MCF 10A (cell line): ENCODE measurements at regions not wholly inside any gene's neighbourhood (a gene's known extent, or its start where the extent isn't known, plus 50 kb on each side); places are given as distances from the start of the nearest gene placed in this dataset.

ENCODE experiments used
- BruUV-seq: library from RNA; stranded (reverse); fragments of 400-500 nt; replicated peaks from 2 replicates; lab custom pipeline; 2021; lab: Mats Ljungman, UMichigan
- CTCF ChIA-PET: fragments of 300-600 bp; sonication (Branson Sonifier 250); formaldehyde crosslinking; extraction: SDS; loops from one replicate; lab custom pipeline; 2021; ENCODE audit warnings: antibody characterized with exemption, inconsistent platforms; lab: Yijun Ruan, JAX
- POLR2A ChIA-PET: fragments of 300-600, 350-650 bp; sonication (Branson Sonifier 250); formaldehyde crosslinking; extraction: SDS; loops from one replicate; lab custom pipeline; 2020; ENCODE audit warnings: antibody characterized with exemption, inconsistent platforms; lab: Yijun Ruan, JAX
- DNase-seq: peaks from one replicate; pipeline ENCODE4 v3.0.0-alpha.2; 2018; ENCODE audit not compliant: unreplicated experiment
- H3K27ac Mint-ChIP-seq: one replicate; pipeline ENCODE4 v1.8.0; 2022; ENCODE audit warnings: mild to moderate bottlenecking, low read depth, mixed read lengths; ENCODE audit not compliant: unreplicated experiment
- H3K27me3 Mint-ChIP-seq: one replicate; pipeline ENCODE4 v1.8.0; 2022; ENCODE audit warnings: mixed read lengths; ENCODE audit not compliant: insufficient read depth, unreplicated experiment
- H3K36me3 Mint-ChIP-seq: one replicate; pipeline ENCODE4 v1.8.0; 2022; ENCODE audit warnings: mild to moderate bottlenecking, moderate library complexity, mixed read lengths; ENCODE audit not compliant: insufficient read depth, unreplicated experiment
- H3K4me1 Mint-ChIP-seq: one replicate; pipeline ENCODE4 v1.8.0; 2022; ENCODE audit warnings: mixed read lengths; ENCODE audit not compliant: insufficient read depth, unreplicated experiment
- H3K4me3 Mint-ChIP-seq: one replicate; pipeline ENCODE4 v1.8.0; 2022; ENCODE audit warnings: mild to moderate bottlenecking, moderate library complexity, mixed read lengths; ENCODE audit not compliant: unreplicated experiment
- H3K9me3 Mint-ChIP-seq: one replicate; pipeline ENCODE4 v1.8.0; 2022; ENCODE audit warnings: mixed read lengths; ENCODE audit not compliant: unreplicated experiment
- intact Hi-C: fragments of 100-400 bp; cut with micrococcal nuclease; formaldehyde crosslinking; loops from 2 replicates; pipeline ENCODE4 v1.14.1; 2022
- TF ChIP-seq, protein P1 (sequence below): fragments of 200-600 bp; IDR thresholded peaks from one replicate; pipeline ENCODE4 v1.8.0; 2022; ENCODE audit warnings: antibody characterized with exemption, mild to moderate bottlenecking; ENCODE audit not compliant: unreplicated experiment

DNA sequence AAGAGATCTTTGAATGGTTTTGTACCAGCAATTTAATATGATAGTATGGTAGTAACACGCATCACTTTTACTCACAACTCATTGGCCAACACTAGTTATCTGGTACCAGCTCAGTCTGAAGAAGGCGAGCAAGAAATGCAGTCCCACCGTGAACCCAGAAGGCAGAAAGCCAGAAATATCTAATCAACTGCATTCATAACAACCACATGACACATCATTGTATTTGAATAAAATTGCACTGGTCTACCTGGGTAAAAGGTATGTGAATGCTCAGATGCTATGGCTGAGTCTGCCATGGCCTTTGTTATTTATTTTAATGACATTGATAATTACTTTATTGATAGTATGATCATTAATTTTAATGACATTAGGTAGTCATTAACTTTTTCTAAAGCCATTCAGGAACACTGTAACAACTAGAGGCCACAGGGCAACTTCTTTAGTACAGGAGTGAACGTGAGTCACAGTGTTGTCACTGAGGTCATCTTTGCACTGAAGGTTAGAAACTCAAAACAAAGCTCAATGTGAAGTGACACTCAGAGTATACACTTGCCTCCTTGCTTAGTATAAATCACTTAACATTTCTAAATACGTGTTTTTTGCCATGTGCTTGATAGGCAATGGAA, 475.6 kb upstream of the TNP1 start:
- intact Hi-C loops, result no loop called here
- H3K9me3 Mint-ChIP-seq, result no peaks in the 10 kb centered on the region
- no TSS peak for BruUV-seq
- CTCF ChIA-PET, result no interaction called here
- no peak for DNase-seq
- TF ChIP-seq, protein P1, sequence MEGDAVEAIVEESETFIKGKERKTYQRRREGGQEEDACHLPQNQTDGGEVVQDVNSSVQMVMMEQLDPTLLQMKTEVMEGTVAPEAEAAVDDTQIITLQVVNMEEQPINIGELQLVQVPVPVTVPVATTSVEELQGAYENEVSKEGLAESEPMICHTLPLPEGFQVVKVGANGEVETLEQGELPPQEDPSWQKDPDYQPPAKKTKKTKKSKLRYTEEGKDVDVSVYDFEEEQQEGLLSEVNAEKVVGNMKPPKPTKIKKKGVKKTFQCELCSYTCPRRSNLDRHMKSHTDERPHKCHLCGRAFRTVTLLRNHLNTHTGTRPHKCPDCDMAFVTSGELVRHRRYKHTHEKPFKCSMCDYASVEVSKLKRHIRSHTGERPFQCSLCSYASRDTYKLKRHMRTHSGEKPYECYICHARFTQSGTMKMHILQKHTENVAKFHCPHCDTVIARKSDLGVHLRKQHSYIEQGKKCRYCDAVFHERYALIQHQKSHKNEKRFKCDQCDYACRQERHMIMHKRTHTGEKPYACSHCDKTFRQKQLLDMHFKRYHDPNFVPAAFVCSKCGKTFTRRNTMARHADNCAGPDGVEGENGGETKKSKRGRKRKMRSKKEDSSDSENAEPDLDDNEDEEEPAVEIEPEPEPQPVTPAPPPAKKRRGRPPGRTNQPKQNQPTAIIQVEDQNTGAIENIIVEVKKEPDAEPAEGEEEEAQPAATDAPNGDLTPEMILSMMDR, result no peak
- no peaks in the 10 kb centered on the region for H3K27me3 Mint-ChIP-seq
- H3K36me3 Mint-ChIP-seq, result no peaks in the 10 kb centered on the region
- H3K27ac Mint-ChIP-seq, result no peak overlapping the region
- no peak overlapping the region for H3K4me3 Mint-ChIP-seq
- peaks cover 23% of the 10 kb centered on the region for H3K4me1 Mint-ChIP-seq
- POLR2A ChIA-PET, result no interaction called here

DNA sequence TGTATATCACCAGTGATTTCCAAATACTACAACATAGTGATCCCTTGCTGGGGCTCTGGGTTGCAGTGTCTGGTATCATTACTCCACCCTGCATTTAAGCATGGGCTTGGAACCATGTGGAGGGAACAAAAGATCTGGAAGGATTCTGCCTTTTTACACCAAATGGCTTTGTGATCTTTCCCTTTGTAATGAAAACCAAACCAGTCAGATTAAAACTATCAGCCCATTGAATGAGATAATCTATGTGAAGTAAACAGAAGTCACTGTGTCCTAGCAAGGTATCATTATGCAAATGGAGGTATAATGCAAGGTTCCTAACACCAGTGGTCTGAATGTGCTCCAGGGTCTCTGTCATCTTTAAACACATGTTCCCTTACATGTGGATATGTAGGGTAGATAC, 474.7 kb upstream of the TNP1 start:
- no peak for DNase-seq
- Mint-ChIP-seq H3K36me3 (no peaks in the 10 kb centered on the region), H3K4me1 (peaks cover 23% of the 10 kb centered on the region), H3K27ac (no peak overlapping the region), H3K27me3 (no peaks in the 10 kb centered on the region), H3K9me3 (no peaks in the 10 kb centered on the region), H3K4me3 (no peak overlapping the region)
- TF ChIP-seq, protein P1, result no peak
- ChIA-PET POLR2A (no interaction called here), CTCF (no interaction called here)
- intact Hi-C loops, result no loop called here
- BruUV-seq, result no TSS peak

DNA sequence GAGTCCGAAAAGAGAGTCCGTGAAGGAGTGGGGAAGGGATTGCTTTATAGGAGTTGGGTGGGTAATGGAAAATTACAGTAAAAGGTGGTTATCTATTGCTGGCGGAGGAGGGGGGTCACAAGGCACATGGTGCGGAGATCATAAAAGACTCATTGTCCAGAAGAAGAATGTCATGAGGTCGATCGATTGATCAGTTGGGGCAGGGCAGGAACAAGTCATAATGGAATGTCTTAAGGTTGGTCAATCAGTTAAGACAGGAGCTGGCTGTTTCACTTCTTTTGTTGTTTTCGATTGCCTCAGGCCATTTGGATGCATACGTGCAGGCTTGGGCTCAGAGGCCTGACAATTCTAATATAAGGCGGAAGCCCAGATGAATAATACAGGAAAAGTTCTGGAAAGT, 473.0 kb upstream of the TNP1 start:
- ChIA-PET CTCF (no interaction called here), POLR2A (no interaction called here)
- intact Hi-C loops, result no loop called here
- Mint-ChIP-seq H3K27ac (no peak overlapping the region), H3K27me3 (no peaks in the 10 kb centered on the region), H3K4me1 (peaks cover 15% of the 10 kb centered on the region), H3K9me3 (no peaks in the 10 kb centered on the region), H3K4me3 (no peak overlapping the region), H3K36me3 (no peaks in the 10 kb centered on the region)
- DNase-seq, result no peak
- TF ChIP-seq, protein P1, result no peak
- no TSS peak for BruUV-seq

DNA sequence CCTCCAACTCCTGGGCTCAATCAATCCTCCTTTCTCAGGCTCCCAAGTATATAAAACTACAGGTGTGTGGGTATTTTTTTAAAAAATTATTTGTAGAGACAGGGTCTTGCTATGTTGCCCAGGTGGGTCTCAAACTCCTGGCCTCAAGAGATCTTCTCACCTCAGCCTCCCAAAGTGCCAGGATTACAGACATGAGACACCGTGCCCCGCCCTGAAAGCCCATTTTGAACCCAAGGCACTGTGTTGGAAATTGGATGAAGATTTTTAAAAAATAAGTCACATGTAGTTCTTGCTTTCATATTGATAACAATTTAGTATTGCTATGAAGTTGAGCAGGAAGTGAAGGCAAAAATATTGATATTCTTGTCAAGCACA, 472.5 kb upstream of the TNP1 start:
- H3K27me3 Mint-ChIP-seq, result no peaks in the 10 kb centered on the region

More for the DNA sequence above, 472.5 kb upstream of the TNP1 start:
- Mint-ChIP-seq H3K36me3 (no peaks in the 10 kb centered on the region), H3K9me3 (no peaks in the 10 kb centered on the region), H3K27ac (no peak overlapping the region), H3K4me3 (no peak overlapping the region), H3K4me1 (peaks cover 15% of the 10 kb centered on the region)
- no TSS peak for BruUV-seq
- intact Hi-C loops, result no loop called here
- DNase-seq, result no peak
- TF ChIP-seq, protein P1, result no peak
- CTCF ChIA-PET, result interaction anchor here (0.7 kb wide), 1 partner anchor 160 kb away, joined by 4 read pairs; no protein-coding TSS in a partner anchor
- POLR2A ChIA-PET, result no interaction called here
